GM21723 (cell line): ENCODE measurements at regions not wholly inside any gene's neighbourhood (a gene's known extent, or its start where the extent isn't known, plus 50 kb on each side); places are given as distances from the start of the nearest gene placed in this dataset.

Experiments
- ATAC-seq: cut with Tn5 transposase; IDR thresholded peaks from one replicate; pipeline ENCODE4 v1.9.1; 2021; ENCODE audit warnings: mild to moderate bottlenecking, moderate library complexity; ENCODE audit not compliant: unreplicated experiment

GRCh38 chr12:111180426-111181142 is 188.3 kb downstream of the PHETA1 start:
- ATAC-seq, result no peak

- ATAC-seq, result no peak
These were observed 190.5 kb downstream of the PHETA1 start for GRCh38 chr12:111178181-111179081.

- ATAC-seq, result no peak
These were observed 193.3 kb downstream of the PHETA1 start for GRCh38 chr12:111175396-111176094.

GRCh38 chr12:111174961-111175345 is 193.9 kb downstream of the PHETA1 start:
- no peak for ATAC-seq

GRCh38 chr12:111174251-111174960 is 194.5 kb downstream of the PHETA1 start:
- no peak for ATAC-seq

GRCh38 chr12:111173836-111174235 is 195.1 kb downstream of the PHETA1 start:
- no peak for ATAC-seq

- no peak for ATAC-seq
These were observed 195.5 kb downstream of the PHETA1 start for GRCh38 chr12:111173391-111173790.

GRCh38 chr12:111172786-111173185 is 196.1 kb downstream of the PHETA1 start:
- ATAC-seq, result no peak

GRCh38 chr12:111171832-111172231 is 197.1 kb downstream of the PHETA1 start:
- ATAC-seq, result no peak

GRCh38 chr12:111171345-111171744 is 197.6 kb downstream of the PHETA1 start:
- ATAC-seq, result no peak

- no peak for ATAC-seq
These were observed 198.4 kb downstream of the PHETA1 start for GRCh38 chr12:111170543-111170942.

GRCh38 chr12:111169456-111169855 is 199.4 kb downstream of the PHETA1 start:
- no peak for ATAC-seq

GRCh38 chr12:111169032-111169431 is 199.9 kb downstream of the PHETA1 start:
- no peak for ATAC-seq

- no peak for ATAC-seq
These were observed 200.6 kb downstream of the PHETA1 start for GRCh38 chr12:111168009-111168900.

GRCh38 chr12:111166779-111167540 is 201.9 kb downstream of the PHETA1 start:
- no peak for ATAC-seq

GRCh38 chr12:111164833-111165525 is 203.9 kb downstream of the PHETA1 start:
- no peak for ATAC-seq

- no peak for ATAC-seq
These were observed 205.5 kb downstream of the PHETA1 start for GRCh38 chr12:111163422-111163821.

- ATAC-seq, result no peak
These were observed 207.0 kb downstream of the PHETA1 start for GRCh38 chr12:111161898-111162297.
